ENCODE measurements at regions not wholly inside any gene's neighbourhood (a gene's known extent, or its start where the extent isn't known, plus 50 kb on each side); places are given as distances from the start of the nearest gene placed in this dataset.
A peak's percentile ranks its signal among the peaks of the same experiment; 100 is the strongest.

- H2BK12ac ChIP-seq (ENCODE audit: low read length in 2 of 2): no peak overlapping the region
- no peaks in the 10 kb centered on the region for H3K9me3 ChIP-seq (ENCODE audit: control insufficient read depth, low read length)
- H3K36me3 ChIP-seq (ENCODE audit: control insufficient read depth in 1 of 2, insufficient read depth in 2 of 2, low read depth in 1 of 2, low read length in 2 of 2): no peaks in the 10 kb centered on the region
- no peak overlapping the region for H3K14ac ChIP-seq (ENCODE audit: low read length in 2 of 2)
- no peak overlapping the region for H3K23ac ChIP-seq (ENCODE audit: low read length in 2 of 2)
- H2BK5ac ChIP-seq (ENCODE audit: low read depth, low read length, poor library complexity, severe bottlenecking): no peak overlapping the region
- 48% methylated on average over 2 of the region's 4 CpGs for WGBS
- H2BK15ac ChIP-seq (ENCODE audit: low read depth, poor library complexity, severe bottlenecking): no peak overlapping the region
- H2AFZ ChIP-seq (ENCODE audit: low read depth, low read length): no peak overlapping the region
- no peak overlapping the region for H2AK5ac ChIP-seq (ENCODE audit: low read length, severe bottlenecking)
- H3K79me1 ChIP-seq (replicated peaks; ENCODE audit: low read length, poor library complexity, severe bottlenecking): no peaks in the 10 kb centered on the region
- no peak overlapping the region for H3K18ac ChIP-seq (ENCODE audit: low read depth in 1 of 2, low read length in 2 of 2)
- H3K4me3 ChIP-seq (ENCODE audit: insufficient read depth in 1 of 2, low read depth in 1 of 2, low read length in 2 of 2): no peak overlapping the region
- no peak overlapping the region for H4K8ac ChIP-seq (ENCODE audit: low read length)
- no peak overlapping the region for H4K91ac ChIP-seq (ENCODE audit: low read length)
- no peak overlapping the region for H3K4ac ChIP-seq (ENCODE audit: low read depth in 1 of 2, low read length in 2 of 2)
- no peak for DNase-seq
- H3K4me1 ChIP-seq (ENCODE audit: control insufficient read depth, insufficient read depth, low read depth, low read length): no peaks in the 10 kb centered on the region
- H3K4me2 ChIP-seq (ENCODE audit: low read length, poor library complexity, severe bottlenecking): no peak overlapping the region
- H3K27me3 ChIP-seq (ENCODE audit: control insufficient read depth in 1 of 2, insufficient read depth in 1 of 2, low read length in 2 of 2): peaks cover 31 to 37% of the 10 kb centered on the region in 2 experiments
- H3K9ac ChIP-seq (ENCODE audit: low read length): no peak overlapping the region
- H2BK120ac ChIP-seq (ENCODE audit: low read depth, low read length): no peak overlapping the region
- H3K27ac ChIP-seq (ENCODE audit: low read length, poor library complexity, severe bottlenecking): no peak overlapping the region
Measured at GRCh38 chr17:51353296-51353695, 93.0 kb downstream of the UTP18 start.

- Histone ChIP-seq H3K18ac (ENCODE audit: low read depth in 1 of 2, low read length in 2 of 2) (no peak overlapping the region), H3K4ac (ENCODE audit: low read depth in 1 of 2, low read length in 2 of 2) (no peak overlapping the region), H3K27ac (ENCODE audit: low read length, poor library complexity, severe bottlenecking) (no peak overlapping the region)
Measured at GRCh38 chr17:51354936-51355335, 94.6 kb downstream of the UTP18 start.

GRCh38 chr17:51355441-51356410 is 95.4 kb downstream of the UTP18 start:
- no peak overlapping the region for H4K8ac ChIP-seq (ENCODE audit: low read length)
- H3K4me1 ChIP-seq (ENCODE audit: control insufficient read depth, insufficient read depth, low read depth, low read length): no peaks in the 10 kb centered on the region
- no peak overlapping the region for H2AFZ ChIP-seq (ENCODE audit: low read depth, low read length)
- no peak overlapping the region for H2AK5ac ChIP-seq (ENCODE audit: low read length, severe bottlenecking)
- H3K36me3 ChIP-seq (ENCODE audit: control insufficient read depth in 1 of 2, insufficient read depth in 2 of 2, low read depth in 1 of 2, low read length in 2 of 2): no peaks in the 10 kb centered on the region
- no peak overlapping the region for H3K18ac ChIP-seq (ENCODE audit: low read depth in 1 of 2, low read length in 2 of 2)
- H3K4me3 ChIP-seq (ENCODE audit: insufficient read depth in 1 of 2, low read depth in 1 of 2, low read length in 2 of 2): peak overlapping the region in 1 of 2 experiments; percentile 44
- no peak overlapping the region for H3K14ac ChIP-seq (ENCODE audit: low read length in 2 of 2)
- H3K79me1 ChIP-seq (replicated peaks; ENCODE audit: low read length, poor library complexity, severe bottlenecking): no peaks in the 10 kb centered on the region
- H3K9ac ChIP-seq (ENCODE audit: low read length): peak overlapping the region; percentile 26
- H2BK12ac ChIP-seq (ENCODE audit: low read length in 2 of 2): no peak overlapping the region
- no peak for DNase-seq
- H3K27me3 ChIP-seq (ENCODE audit: control insufficient read depth in 1 of 2, insufficient read depth in 1 of 2, low read length in 2 of 2): peaks cover 15 to 18% of the 10 kb centered on the region in 2 experiments
- no peak overlapping the region for H3K4ac ChIP-seq (ENCODE audit: low read depth in 1 of 2, low read length in 2 of 2)
- no peak overlapping the region for H3K23ac ChIP-seq (ENCODE audit: low read length in 2 of 2)
- H3K9me3 ChIP-seq (ENCODE audit: control insufficient read depth, low read length): no peaks in the 10 kb centered on the region
- no peak overlapping the region for H2BK120ac ChIP-seq (ENCODE audit: low read depth, low read length)
- no peak overlapping the region for H2BK5ac ChIP-seq (ENCODE audit: low read depth, low read length, poor library complexity, severe bottlenecking)
- H3K4me2 ChIP-seq (ENCODE audit: low read length, poor library complexity, severe bottlenecking): no peak overlapping the region
- no peak overlapping the region for H2BK15ac ChIP-seq (ENCODE audit: low read depth, poor library complexity, severe bottlenecking)
- H3K27ac ChIP-seq (ENCODE audit: low read length, poor library complexity, severe bottlenecking): no peak overlapping the region
- WGBS: 69% methylated on average over 14 of the region's 18 CpGs
- no peak overlapping the region for H4K91ac ChIP-seq (ENCODE audit: low read length)

More at GRCh38 chr17:51354936-51355335, 94.6 kb downstream of the UTP18 start:
- Histone ChIP-seq H3K14ac (ENCODE audit: low read length in 2 of 2) (no peak overlapping the region), H2BK15ac (ENCODE audit: low read depth, poor library complexity, severe bottlenecking) (no peak overlapping the region), H3K36me3 (ENCODE audit: control insufficient read depth in 1 of 2, insufficient read depth in 2 of 2, low read depth in 1 of 2, low read length in 2 of 2) (no peaks in the 10 kb centered on the region), H2BK12ac (ENCODE audit: low read length in 2 of 2) (no peak overlapping the region), H3K27me3 (ENCODE audit: control insufficient read depth in 1 of 2, insufficient read depth in 1 of 2, low read length in 2 of 2) (peaks cover 22 to 24% of the 10 kb centered on the region in 2 experiments), H3K4me2 (ENCODE audit: low read length, poor library complexity, severe bottlenecking) (no peak overlapping the region), H3K79me1 (replicated peaks; ENCODE audit: low read length, poor library complexity, severe bottlenecking) (no peaks in the 10 kb centered on the region), H3K9ac (ENCODE audit: low read length) (no peak overlapping the region), H2BK5ac (ENCODE audit: low read depth, low read length, poor library complexity, severe bottlenecking) (no peak overlapping the region), H4K91ac (ENCODE audit: low read length) (no peak overlapping the region), H3K23ac (ENCODE audit: low read length in 2 of 2) (no peak overlapping the region), H2AFZ (ENCODE audit: low read depth, low read length) (no peak overlapping the region), H4K8ac (ENCODE audit: low read length) (no peak overlapping the region), H3K9me3 (ENCODE audit: control insufficient read depth, low read length) (no peaks in the 10 kb centered on the region), H2BK120ac (ENCODE audit: low read depth, low read length) (no peak overlapping the region), H3K4me1 (ENCODE audit: control insufficient read depth, insufficient read depth, low read depth, low read length) (no peaks in the 10 kb centered on the region), H2AK5ac (ENCODE audit: low read length, severe bottlenecking) (no peak overlapping the region), H3K4me3 (ENCODE audit: insufficient read depth in 1 of 2, low read depth in 1 of 2, low read length in 2 of 2) (no peak overlapping the region)
- no peak for DNase-seq
- whole genome bisulfite sequencing: 64% methylated on average over 2 of the region's 2 CpGs

- Histone ChIP-seq H3K14ac (ENCODE audit: low read length in 2 of 2) (no peak overlapping the region), H3K9ac (ENCODE audit: low read length) (no peak overlapping the region), H2AFZ (ENCODE audit: low read depth, low read length) (no peak overlapping the region), H3K27ac (ENCODE audit: low read length, poor library complexity, severe bottlenecking) (no peak overlapping the region), H3K4ac (ENCODE audit: low read depth in 1 of 2, low read length in 2 of 2) (no peak overlapping the region), H2BK5ac (ENCODE audit: low read depth, low read length, poor library complexity, severe bottlenecking) (no peak overlapping the region), H3K27me3 (ENCODE audit: control insufficient read depth in 1 of 2, insufficient read depth in 1 of 2, low read length in 2 of 2) (peaks cover 8 to 12% of the 10 kb centered on the region in 2 experiments), H3K9me3 (ENCODE audit: control insufficient read depth, low read length) (no peaks in the 10 kb centered on the region), H2BK120ac (ENCODE audit: low read depth, low read length) (no peak overlapping the region), H3K79me1 (replicated peaks; ENCODE audit: low read length, poor library complexity, severe bottlenecking) (no peaks in the 10 kb centered on the region), H3K18ac (ENCODE audit: low read depth in 1 of 2, low read length in 2 of 2) (no peak overlapping the region), H4K8ac (ENCODE audit: low read length) (no peak overlapping the region), H4K91ac (ENCODE audit: low read length) (no peak overlapping the region), H3K4me2 (ENCODE audit: low read length, poor library complexity, severe bottlenecking) (no peak overlapping the region), H3K4me1 (ENCODE audit: control insufficient read depth, insufficient read depth, low read depth, low read length) (peaks cover 3% of the 10 kb centered on the region), H3K4me3 (ENCODE audit: insufficient read depth in 1 of 2, low read depth in 1 of 2, low read length in 2 of 2) (no peak overlapping the region), H2BK12ac (ENCODE audit: low read length in 2 of 2) (no peak overlapping the region), H2BK15ac (ENCODE audit: low read depth, poor library complexity, severe bottlenecking) (no peak overlapping the region), H2AK5ac (ENCODE audit: low read length, severe bottlenecking) (no peak overlapping the region), H3K36me3 (ENCODE audit: control insufficient read depth in 1 of 2, insufficient read depth in 2 of 2, low read depth in 1 of 2, low read length in 2 of 2) (no peaks in the 10 kb centered on the region), H3K23ac (ENCODE audit: low read length in 2 of 2) (no peak overlapping the region)
- no peak for DNase-seq
- 89% methylated on average over 2 of the region's 4 CpGs for WGBS
Measured at GRCh38 chr17:51359055-51359454, 98.7 kb downstream of the UTP18 start.
